Peyer's patch (tissue), 4 donors: ENCODE measurements at regions not wholly inside any gene's neighbourhood (a gene's known extent, or its start where the extent isn't known, plus 50 kb on each side); places are given as distances from the start of the nearest gene placed in this dataset.

ENCODE experiments used
- CTCF ChIP-seq, 6 experiments: fragments of 450-650 bp in 4 of 6; fragments of 200-600 bp in 2 of 6; sonication (generic) in 1 of 6; IDR thresholded peaks; one replicate each; pipeline ENCODE4 v1.5.1; 2017 to 2019; ENCODE audit warnings: antibody characterized with exemption in 6 of 6, mild to moderate bottlenecking in 3 of 6, moderate library complexity in 1 of 6
- POLR2A ChIP-seq, 2 donors: fragments of 450-650 bp; IDR thresholded peaks; one replicate each; pipeline ENCODE4 v1.5.1; 2017; ENCODE audit warnings: antibody characterized with exemption in 2 of 2, mild to moderate bottlenecking in 2 of 2, moderate library complexity in 2 of 2

GRCh38 chr22:34567367-34567766 lies 498.6 kb upstream of the ISX start:
- no peak for TF ChIP-seq CTCF (IDR thresholded peaks at IDR 0.05)
- no peak for TF ChIP-seq POLR2A (IDR thresholded peaks at IDR 0.05)
